Kidney capillary endothelial cell (primary cell): ENCODE measurements at regions not wholly inside any gene's neighbourhood (a gene's known extent, or its start where the extent isn't known, plus 50 kb on each side); places are given as distances from the start of the nearest gene placed in this dataset.

Experiments
- DNase-seq: peaks from one replicate; pipeline ENCODE4 v3.0.0-alpha.2; 2018; ENCODE audit warnings: low spot score

DNA sequence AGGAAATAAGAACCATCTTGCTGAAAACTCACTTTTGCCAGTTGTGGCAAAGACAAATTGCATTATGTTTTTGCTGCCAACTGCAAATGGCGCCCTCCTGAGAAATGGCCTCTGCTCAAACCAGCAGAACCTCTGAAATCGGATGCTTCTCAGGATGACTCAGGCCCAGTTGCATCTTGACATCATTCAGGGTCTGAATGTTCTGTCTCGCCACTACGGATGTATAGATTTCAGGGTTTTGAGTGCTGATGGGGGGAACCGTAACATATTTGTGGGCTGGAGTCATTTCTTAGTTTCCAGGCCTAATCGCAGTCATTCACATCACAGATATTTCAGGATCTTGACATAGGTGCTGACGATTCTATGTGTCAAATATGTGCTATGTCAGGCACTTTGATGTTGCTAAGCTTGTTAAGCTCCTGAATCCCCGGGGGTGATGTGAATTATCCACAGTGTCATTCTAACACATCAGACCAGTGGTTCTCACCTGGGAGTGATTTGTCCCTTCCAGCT lies 207.1 kb downstream of the NFATC2 start:
- DNase-seq = no peak

DNA sequence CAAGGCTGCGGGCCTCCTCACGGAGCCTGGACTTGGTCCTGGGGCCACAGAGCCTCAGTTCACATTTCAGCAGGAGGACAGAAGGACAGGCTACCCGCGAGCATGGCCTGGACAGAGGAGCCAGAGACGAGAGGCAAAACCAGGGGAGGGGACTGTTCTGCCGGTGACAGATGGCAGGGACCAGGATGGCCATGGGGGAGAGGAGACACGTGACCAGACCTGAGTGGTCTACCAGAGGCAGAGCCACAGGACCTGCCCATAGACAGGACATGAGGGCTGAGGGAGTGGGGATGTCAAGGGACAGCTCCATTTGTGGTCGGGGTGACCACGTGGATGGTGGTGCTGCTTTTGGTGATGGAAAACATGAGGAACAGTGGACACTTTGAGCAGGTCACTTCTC lies 207.9 kb downstream of the NFATC2 start:
- no peak for DNase-seq

DNA sequence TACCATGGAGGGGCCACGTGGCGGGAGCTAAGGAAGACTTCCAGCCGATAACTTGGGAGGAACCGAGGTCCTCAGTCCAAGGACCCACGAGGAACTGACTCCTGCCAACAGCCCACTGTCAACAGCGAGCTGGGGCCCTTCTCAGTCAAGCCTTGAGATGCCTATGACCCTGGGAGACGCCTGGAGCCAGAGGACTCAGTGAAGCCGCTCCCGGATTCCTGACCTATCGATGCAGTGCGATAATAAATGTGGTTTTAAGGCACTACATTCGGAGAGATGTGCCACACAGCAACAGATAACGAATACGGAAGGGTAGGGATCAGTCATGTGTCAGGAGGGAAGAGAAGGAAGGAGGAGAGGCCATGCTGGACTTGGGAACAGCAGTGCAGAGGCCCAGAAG lies 208.5 kb downstream of the NFATC2 start:
- no peak for DNase-seq

DNA sequence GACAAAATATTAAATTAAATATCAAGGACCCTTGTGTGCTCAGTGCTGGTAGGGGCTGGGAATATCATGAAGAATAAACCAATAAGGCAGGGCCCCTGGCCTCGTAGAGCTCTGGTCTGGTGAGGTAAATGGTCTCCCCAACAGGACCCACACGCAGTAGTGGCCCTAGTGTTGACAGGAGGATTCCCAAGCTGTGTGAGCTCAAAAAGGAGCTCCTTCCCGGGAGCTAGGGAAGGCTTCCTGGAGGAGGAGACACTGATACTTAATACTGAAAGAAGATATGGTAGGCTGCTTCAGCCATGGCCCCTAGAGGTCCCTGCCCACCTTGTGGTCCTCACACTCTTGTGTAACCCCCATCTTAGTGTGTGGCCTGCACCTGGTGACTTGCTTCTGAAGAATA lies 209.1 kb downstream of the NFATC2 start:
- DNase-seq = no peak

DNA sequence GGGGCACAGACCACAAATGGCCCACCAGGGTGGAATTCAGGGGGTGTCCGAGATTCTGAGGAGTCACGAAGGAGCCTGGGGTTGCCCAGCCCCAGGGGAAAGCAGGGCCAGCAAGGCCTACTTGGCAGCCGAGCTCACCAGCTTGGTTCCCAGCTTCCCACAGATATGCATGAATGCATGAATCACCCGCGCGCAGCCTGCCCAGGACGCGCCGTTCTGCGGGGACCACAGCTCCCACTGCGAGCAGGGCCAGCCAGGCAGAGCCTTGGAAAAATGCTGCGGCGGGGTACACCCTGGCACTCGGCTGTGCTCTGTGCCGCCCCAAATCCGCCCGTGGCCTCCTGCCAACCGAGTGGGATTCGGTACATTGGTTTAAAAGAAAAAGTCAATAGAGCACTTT lies 211.0 kb downstream of the NFATC2 start:
- DNase-seq = no peak

DNA sequence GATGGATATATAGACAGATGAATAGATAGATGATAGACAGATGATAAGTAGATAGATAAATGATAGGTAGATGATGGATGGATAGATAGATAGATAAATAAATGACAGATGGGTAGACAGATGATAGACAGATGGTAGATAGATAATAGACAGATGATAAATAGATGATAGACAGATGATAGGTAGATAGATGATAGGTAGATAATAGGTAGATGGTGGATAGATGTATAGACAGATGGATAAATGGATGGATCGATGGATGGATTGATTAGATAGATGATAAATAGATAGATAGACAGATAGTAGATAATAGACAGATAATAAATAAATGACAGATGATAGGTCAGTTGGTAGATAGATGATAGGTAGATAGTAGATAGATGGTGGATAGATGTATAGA lies 212.7 kb downstream of the NFATC2 start:
- no peak for DNase-seq

DNA sequence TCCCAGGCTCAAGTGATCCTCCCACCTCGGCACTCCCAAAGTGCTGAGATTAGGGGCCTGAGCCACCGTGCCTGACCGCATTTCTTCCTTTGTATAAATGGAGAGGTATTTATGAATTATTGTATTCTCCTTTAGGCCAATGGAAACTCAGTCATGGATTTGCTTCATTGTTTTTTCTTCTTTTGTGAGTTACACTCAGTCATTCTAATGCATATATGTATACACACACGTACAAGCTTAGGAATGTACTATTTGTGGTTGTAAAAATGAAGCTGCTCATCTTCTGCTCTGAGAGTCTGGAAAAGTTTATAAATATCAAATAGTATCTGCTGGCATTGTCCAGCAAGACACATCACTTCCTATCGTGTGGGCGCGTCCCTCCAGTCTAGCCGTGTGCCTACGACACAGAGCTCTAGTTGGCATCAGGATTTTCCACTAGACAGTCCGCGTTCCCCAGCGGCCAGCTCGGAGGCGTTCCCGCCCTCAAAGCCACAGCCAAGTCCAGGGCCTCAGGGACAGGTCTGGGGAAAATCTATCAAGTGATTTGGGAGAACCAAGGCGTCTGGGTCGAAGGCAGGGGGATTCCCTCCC lies 215.2 kb downstream of the NFATC2 start:
- peak; percentile 61 for DNase-seq

DNA sequence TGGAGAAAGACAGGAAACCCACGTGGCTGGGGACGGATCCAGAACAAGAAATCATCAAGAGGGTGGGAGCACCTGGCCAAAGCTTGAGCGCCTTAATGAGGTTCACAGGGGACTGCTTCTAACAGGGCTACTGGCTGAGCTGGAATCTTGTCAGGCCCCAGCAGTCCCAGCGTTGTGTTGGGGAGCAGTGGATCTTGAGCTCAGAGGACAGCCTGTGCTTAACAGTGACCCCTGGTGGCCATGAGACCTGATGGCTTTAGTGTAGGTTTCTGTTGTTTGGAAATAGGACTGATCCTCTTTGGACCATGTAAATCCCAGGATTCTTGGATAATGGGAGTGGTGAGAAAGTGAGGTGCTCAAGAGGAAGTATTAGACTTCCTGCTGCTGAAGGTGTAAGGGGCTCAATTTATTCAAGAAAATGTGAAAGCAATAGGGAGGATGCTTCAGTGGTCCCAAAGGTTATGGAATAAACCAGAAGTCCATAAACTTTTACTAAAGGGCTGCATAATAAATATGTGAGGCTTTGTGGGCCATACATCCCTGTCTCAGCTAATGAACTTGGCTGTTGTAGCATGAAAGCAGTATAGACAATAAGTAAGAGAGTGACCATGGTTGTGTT lies 216.2 kb downstream of the NFATC2 start:
- DNase-seq = no peak

DNA sequence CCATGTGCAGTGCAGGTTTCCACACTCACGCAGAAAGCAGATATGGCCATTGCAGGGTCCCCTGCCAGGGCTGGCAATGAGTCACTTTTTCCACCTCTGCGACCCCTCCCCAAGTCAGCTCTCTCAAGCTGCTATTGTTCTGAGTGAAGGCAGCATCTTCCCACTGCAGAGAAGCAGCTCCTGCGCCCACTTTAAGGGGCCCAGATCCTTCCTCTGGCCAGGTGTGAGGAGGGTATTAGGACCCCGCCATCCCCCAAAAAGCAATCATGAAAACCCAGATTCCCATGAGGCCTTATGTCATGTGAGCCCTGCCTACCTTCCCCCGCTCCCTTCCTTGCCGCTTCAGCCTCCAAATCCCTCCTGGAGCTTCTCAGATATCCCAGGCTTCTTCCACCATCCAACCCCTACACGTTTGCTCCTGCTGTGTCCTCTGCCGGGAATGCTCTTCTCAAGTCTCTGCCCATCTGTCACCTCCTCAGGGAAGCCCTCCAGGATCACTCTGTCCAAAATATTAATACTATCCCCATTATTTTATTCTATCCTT lies 220.3 kb downstream of the NFATC2 start:
- no peak for DNase-seq

DNA sequence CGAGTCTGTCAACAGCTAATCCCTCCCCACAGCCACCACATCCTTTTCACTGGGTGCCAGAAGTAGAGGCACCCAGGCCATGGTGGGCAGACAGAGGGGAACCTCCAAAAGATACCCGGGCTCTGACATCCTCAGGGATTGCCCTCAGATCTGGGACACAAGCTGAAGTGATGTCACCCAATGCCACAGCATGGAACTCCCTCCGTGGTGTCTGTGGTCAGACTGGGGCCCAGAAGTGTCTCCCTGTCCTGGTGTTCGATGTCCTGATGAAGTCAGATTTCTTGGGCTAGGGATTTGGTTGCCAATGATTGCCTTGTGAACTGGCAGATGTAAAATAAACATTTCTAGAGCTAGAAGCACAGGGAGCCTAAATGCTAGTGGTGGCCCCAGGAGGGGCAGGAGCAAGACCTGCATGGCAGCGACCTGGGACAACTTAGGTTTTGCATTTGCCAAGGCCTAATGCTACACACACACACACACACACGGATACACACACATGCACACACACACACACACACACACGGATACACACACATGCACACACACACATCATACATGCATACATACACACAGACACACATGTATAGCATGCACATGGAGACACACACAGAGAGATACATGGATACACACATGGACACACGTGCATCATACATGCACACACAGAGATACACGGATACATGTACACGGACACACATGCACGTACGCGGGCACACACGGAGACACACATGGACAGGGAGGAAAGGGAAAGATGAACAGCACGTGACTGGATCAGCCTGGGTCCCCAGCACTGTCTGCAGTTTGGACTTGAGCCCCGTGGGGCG lies 221.0 kb downstream of the NFATC2 start:
- no peak for DNase-seq

DNA sequence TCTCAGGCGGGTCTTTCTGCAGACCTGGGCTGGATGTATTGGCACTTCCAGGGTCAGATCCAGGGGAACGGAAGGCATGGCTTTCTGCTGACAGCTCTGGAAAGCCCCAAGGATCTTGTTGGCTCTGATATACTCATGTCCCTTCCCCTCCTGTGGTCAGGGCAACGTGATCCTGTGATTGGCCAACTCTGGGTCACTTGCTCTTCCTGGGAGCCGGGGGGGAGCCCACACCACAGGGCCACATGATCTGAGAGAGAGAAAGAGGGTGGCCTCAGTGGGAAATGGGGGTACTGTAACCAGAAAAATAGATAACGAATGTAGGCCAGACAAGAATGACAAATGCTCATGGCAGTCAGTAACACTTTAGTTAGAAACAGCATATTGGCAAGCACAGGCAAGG lies 223.0 kb downstream of the NFATC2 start:
- DNase-seq = no peak

DNA sequence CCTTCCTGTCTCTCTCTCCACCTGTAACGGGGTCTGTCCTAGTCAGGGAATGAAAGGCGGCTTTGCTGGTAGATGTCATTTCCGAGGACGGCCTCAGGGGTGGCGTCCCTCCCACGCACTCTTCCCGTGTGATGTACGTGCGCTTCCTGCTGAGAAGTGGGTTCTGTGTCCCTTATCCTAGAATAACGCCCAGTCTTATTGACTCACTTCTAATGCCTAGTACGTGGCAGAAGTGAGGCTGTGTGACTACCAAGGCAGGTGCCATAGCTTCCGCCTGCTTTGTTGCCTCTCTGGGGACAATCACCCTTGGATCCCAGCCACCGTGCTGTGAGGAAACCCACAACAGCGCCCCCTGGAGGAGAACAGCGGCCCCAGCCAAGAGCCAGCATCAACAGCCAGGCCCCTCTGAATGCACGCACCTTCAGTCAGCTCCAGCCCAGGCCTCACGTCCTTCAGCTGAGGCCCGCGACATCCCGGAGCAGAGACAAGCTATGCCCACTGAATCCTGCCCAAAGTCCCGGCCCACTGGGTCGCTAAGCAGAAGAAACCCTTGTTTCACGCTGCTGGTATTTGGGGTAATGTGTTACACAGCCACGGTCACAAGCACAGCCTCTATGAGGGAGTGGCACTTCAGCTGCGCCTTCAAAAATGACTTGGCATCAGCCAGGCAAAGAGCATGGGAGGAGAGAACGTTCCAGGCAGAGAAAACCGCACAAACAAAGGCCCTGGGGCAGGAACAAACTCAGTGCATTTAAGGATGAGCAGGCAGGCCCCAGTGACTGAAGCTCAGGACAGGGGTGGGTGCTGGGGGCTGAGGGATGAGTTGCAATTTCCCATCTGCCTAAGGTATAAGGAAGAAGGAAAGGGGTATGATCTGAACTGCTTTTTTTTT lies 224.2 kb downstream of the NFATC2 start:
- peak; percentile 59 for DNase-seq

DNA sequence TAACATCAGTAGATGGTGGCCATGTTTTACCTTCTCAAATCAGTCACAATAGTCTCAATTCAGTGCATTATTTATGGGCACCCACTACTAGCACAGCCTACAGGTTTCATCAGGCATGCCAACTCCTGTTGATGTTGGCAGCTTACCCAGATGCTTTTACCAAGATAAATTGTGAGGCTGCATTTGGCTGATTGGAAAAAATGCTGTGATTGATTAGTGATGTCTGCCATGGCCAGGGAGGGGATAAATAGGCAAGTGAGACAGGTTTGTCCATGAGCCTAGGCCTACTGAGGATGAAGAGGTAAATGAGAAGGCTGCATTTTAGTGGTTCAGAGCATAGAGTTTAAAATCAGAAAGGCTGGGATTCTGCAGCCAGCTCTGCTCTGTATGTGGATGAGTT lies 227.1 kb downstream of the NFATC2 start:
- no peak for DNase-seq

DNA sequence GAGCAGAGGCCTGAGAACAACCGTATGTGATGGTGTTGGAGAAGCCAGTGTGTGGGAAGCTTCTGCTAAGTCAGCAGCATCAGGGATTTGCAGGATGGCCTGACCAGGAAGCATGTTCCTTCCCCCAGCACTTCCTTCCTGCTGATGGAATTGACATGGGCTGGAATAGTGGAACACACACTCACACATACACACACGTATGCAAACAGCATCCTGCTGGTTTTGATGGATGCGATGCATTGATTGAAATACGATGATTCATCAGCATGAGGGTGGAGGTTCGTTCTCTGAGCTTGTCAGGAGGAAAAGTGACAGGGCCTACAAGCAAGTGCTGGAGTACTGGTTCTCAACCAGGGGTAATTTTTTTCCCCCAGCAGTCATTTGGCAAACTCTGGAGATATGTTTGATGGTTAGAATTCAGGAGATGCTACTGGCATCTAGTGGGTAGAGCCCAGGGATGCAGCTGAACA lies 229.1 kb downstream of the NFATC2 start:
- DNase-seq = peak; percentile 84

DNA sequence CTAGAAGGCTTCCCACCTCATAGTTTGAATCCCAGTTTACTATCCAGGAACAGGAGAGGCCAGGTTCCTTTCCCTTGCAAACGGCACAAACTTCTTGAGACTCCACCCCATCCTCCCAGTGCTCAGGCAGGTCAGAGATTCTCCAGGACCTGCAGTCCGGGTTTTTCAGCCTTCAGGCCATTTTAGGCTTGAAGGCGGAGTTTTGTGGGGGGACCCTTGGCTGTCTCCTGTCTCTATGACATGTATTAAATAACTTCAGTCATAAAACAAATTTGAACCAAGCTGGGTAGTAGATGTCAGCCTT lies 230.1 kb downstream of the NFATC2 start:
- DNase-seq = no peak

DNA sequence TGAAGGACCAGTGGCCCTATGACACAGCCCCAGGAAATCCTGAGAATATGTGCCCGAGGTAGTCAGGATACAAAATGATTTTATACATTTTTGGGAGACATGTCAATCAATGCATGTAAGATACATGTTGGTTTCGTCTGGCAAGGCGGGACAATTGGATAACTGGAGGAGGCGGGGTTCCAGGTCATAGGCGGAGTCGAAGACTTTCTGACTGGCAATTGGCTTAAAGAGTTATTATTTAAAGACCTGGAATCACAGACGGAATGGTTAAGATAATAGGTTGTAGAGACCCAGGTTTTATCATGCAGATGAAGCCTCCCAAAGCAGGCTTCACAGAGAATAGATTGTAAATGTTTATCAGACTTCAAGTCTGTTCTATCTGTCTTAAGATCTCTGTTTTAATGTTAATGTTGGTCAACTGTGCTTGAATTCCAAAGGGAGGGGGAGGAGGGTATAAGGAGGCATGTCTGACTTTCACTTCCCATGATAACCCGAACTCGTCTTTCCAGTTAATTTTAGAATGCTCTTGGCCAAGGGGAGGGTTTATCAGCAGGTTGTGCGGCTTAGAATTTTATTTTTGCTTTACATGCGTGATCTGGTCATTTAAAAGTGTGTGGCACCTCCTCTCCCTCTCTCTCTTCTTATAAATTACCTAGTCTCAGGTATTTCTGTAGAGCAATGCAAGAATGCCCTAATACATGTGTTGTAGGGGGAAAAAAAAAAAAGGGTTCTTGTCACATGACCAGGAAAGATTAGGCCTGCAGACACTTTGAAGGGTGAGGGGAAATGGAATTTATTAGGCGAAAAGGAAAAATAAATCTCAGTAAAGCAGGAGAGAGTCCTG lies 230.7 kb downstream of the NFATC2 start:
- no peak for DNase-seq

DNA sequence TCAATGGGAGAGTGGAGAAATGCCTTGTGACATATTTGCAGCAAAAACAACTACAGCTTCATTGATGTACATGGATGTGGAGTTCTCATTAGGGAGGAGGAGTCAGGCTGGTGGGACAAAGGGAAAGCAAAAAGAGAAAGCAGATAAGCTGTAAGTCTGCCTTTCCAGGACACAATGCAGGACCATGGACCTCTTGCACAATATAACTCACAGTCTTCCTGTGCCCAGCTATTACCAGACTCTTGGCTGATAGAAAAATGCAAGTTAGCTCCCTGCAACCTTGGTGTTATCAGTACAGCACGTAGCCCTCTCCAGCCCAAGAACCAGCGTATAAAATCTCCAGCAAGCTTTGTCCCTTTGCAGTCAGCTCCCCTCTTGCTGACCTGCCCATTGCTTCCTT lies 232.3 kb downstream of the NFATC2 start:
- DNase-seq = no peak

DNA sequence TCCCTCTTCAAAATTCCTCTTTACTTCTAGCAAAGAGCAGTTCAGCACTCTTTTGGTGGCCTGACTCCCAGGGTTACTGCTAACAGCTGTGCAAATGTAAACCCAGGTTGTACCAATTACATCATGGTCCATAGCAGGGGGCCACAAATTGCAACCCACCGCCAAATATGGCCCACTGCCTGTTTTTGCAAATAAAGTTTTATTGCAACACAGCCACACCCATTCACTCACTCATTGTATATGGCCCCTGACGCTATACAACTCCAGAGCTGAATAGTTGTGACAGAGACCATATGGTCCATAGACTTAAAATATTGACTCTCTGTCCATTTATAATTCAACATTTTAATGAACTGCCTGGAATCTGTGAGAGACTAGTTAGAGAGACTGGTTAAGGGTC lies 233.4 kb downstream of the NFATC2 start:
- DNase-seq = no peak

DNA sequence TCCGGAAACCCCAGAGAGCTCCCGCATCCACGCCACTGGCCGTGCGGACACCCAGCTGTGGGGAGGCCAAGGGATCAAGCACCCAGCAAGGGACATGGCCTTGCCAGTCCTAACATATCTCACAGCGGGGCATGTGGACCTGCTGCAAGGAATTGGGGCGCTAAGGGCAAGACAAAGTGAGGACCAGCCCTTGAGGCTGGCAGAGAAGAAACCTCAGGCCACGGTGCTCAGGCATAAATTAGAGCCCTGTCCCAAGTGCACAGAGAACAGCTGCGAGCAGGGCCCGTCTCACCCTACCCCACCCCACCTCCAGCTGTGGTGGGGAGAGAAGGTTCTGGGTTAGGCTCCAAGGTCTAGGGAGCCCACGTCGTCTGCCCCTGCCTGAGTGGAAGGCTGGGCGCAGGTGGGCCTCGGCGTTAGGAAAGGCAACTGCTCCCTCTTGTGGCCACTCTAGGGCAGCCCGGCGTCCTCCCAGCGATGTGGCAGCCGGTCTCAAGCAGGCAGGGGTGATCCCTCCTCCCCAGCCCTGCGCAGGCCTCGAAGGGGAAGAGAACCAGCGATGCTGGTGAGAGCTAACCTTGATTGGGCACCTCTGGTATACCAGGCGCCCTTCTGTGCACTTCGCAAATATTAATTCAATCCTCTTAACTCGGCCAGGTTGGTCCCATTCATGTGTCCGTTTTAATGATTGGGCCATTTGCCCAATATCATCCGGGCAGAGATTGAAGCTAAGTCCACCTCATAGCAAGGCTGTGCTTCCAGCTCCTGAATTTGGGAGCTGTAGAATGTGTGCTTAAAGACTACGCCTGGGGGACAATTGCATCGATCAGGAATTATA lies 235.8 kb downstream of the NFATC2 start:
- peak; percentile 67 for DNase-seq

DNA sequence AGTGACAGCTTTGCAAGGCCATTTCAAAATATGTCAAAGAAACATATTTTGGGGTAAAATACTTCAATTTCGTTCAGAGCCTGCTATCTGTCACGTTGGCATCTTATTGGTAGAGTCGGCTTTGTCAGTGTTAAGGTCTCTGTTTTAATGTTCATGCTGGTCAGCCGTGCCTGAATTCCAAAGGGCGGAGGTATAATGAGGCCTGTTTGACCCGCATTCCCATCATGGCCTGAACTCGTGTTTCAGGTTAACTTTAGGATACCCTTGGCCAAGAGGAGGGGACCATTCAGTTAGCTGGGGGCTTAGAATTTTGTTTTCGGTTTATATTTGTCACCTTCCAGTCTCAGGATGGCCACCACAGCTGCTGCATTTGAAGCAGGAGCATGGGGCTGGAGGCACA lies 236.4 kb downstream of the NFATC2 start:
- no peak for DNase-seq
